Activated CD8-positive, alpha-beta memory T cell treated with anti-CD3 and anti-CD28 coated beads for 24 hours (primary cell): ENCODE measurements at regions not wholly inside any gene's neighbourhood (a gene's known extent, or its start where the extent isn't known, plus 50 kb on each side); places are given as distances from the start of the nearest gene placed in this dataset.
"Not testable (repeated sequence)": the region's sequence is repeated elsewhere in the genome, so short reads cannot be mapped to it uniquely, and the experiment has no call there.

ENCODE experiments used
- DNase-seq: peaks from one replicate; pipeline ENCODE4 v3.0.0-alpha.2; 2020

DNA sequence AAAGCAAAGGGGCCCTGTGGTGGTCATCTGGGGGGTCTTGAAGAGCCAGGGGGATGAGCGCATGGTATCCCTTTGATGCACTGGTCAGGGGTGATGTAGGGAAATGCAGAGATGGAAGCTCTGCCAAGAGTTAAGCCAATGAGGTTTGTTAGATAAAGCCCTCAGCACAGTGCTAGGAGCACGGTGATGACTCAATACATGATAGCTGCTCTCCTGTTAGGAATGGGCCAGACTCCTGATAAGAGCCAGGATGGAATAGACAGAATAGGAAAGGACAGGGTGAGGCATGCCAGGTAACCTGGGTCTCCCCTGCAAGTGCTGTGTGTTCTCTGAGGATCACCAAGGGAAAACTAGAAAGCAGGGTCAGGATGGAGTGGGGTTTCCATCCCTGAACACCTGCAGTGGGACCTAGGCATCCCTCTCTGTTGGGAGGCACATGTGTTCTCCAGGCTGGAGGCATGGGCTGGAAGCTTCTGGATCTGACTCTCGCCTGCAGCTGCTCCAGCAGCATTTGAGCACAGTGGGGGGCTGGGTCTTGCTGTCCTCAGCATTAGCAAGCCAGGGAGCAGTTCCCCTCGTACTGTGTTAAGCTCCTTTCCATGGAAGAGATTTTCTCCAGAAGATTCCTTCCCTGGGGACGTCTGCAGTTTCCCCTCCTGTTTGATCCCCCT is 71.8 kb upstream of the TIAM2 start:
- no peak for DNase-seq

DNA sequence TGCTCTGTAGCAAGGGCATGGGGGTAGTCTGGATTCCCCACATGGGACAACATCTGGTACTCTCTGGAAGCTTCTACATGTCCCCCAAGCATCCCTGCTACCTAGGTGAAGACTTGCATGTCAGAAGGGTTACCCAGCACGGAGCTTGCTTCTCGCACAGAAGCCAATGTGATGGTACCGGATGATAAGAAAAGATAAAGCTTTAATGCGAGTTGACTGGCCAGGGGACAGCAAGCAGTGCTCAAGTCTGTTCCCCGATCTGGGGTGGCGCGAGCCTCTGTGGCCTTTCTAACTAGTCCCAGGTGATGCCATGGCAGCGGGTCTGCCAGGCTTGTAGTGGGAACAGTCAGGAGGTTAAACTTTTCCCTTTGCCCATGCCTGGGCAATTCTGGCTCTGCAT is 70.0 kb upstream of the TIAM2 start:
- DNase-seq = no peak

- DNase-seq = no peak
Measured at GRCh38 chr6:154926366-154926765, 68.7 kb upstream of the TIAM2 start.

DNA sequence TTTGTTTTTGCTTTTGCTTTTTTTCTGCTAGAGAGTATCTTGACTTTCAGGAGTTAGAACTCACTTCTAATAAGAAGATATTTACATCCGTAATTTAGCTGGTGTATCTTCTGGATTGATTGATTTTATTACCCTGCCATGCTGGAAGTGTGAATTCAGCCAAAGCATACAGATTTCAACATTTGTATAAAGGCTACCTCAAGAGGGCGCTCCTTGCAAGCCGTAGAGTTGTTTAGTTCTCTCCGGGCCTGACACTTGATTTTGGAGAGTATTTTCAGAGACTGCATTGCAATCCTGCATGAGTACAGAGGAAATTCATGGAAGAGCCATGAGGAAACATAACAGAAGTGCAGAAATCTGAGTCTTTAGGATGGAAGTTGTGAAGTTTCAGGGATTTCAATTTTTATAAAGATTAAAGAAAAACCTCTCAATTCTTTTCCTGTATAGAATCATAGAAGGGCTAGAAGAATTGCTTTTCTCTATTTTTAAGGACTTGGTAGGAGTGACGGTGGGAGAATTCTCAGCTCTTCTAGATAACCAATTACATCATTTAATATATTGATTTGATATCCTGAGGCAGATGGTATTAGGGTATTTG is 66.7 kb upstream of the TIAM2 start:
- DNase-seq = peak; percentile 80

DNA sequence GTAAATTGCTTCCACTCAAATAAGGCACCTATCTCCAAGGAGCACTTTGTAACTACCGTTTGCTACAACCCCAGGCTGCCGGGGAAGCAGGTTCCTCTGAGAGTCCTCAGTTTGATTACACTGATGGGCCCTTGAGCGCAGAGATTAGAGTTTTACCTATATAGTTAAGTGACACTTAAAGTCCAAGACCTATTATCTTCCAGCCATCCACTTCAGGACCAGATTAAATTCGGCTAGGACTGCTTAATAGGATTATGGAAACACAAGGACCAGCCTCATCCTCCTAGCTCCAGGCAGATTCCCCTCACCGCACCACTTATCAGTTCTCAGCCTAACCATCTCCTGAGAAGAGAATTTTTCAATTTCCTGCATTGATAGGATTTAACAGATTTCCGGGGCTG is 64.7 kb upstream of the TIAM2 start:
- peak; percentile 48 for DNase-seq

- DNase-seq = no peak
Measured at GRCh38 chr6:154931711-154932424, 63.2 kb upstream of the TIAM2 start.

DNA sequence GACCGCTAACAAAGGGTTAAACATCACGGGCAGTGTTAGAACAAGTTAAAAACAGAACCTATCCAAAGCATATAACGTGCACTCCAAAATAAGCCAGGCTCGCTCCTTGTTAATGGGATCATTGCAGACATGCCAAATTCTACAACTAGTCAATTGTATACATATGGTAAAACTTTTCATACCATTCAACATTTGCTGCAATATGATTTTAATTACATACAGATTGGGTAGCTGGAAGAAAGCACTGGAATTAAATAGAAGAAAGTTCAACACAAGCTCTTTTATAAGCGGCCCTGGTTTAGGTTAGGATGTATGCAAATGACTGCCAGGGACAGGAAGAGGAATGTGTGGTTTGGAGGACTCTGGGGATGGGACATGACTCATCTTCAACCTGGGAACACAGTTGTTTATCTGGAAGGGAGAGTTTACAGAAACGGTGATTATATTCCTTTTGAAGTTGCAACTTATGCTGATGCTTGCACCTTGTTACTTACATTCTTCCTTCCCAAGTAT is 62.5 kb upstream of the TIAM2 start:
- no peak for DNase-seq

GRCh38 chr6:154933181-154933827 is 61.8 kb upstream of the TIAM2 start:
- DNase-seq = no peak

- DNase-seq = no peak
Measured at GRCh38 chr6:154937306-154938220, 57.6 kb upstream of the TIAM2 start.

- no peak for DNase-seq
Measured at GRCh38 chr6:154938221-154938580, 56.9 kb upstream of the TIAM2 start.

GRCh38 chr6:154938727-154939285 is 56.3 kb upstream of the TIAM2 start:
- not testable (repeated sequence) for DNase-seq

- no peak for DNase-seq
Measured at GRCh38 chr6:154942770-154943169, 52.3 kb upstream of the TIAM2 start.

DNA sequence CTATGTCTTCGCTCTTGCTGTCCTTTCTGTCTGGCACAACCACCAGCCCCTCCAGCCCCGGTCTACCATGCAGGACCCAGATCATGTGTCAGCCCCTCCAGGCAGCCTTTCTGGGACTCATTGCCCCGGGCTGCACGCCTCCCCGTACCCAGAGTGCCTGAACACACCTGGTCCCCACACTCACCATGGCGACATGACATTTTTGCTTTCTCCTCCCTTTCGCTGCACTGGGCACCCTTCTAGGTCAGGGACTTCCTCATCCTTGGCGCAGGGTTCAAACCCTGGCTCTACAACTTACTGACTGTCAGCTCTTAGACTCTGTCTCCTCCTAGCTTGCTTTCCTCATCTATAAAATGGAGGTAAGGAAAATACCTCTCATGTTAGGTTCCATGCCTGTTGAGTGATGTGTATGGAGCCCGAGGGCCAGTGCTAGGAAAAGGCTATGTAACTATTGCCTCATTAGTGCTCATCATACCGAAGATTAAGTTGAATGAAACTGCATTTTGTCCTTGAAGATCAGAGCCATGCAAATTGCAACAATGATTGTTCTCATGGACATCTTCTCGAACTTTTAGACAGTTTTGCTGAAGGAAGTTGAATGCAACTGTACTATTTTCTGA is 49.7 kb upstream of the TIAM2 start:
- no peak for DNase-seq
